K562 (cell line): ENCODE measurements at regions not wholly inside any gene's neighbourhood (a gene's known extent, or its start where the extent isn't known, plus 50 kb on each side); places are given as distances from the start of the nearest gene placed in this dataset.

Experiments used
- ATF1 ChIP-seq, 2 experiments: fragments of 450-650 bp in 1 of 2; IDR thresholded peaks; 2 replicates each; pipeline ENCODE4 v1.6.1; 2016; ENCODE audit warnings: missing compliant biosample characterization in 1 of 2, missing genetic modification characterization in 1 of 2
- ATF2 ChIP-seq: sonication (generic); formaldehyde crosslinking; IDR thresholded peaks from 2 replicates; pipeline ENCODE4 v1.8.1; 2022; ENCODE audit warnings: missing genetic modification reagents
- CBFA2T3 ChIP-seq: fragments of 450-650 bp; IDR thresholded peaks from 2 replicates; pipeline ENCODE4 v1.6.1; 2017
- CREB1 ChIP-seq, 2 experiments: sonication (generic) in 1 of 2; formaldehyde crosslinking in 1 of 2; IDR thresholded peaks; 2 replicates each; pipeline versions ENCODE4 v1.6.1 to v1.8.0; 2012 to 2022; ENCODE audit warnings: inconsistent platforms in 1 of 2, mild to moderate bottlenecking in 1 of 2, missing genetic modification reagents in 1 of 2, moderate library complexity in 1 of 2
- E2F6 ChIP-seq, 2 experiments: IDR thresholded peaks; 2 replicates each; pipeline ENCODE4 v1.6.1; 2011; ENCODE audit warnings: borderline replicate concordance in 1 of 2, control low read depth in 1 of 2, low read depth in 1 of 2, low read length in 1 of 2, mild to moderate bottlenecking in 1 of 2, mixed read lengths in 1 of 2, moderate library complexity in 1 of 2; ENCODE audit not compliant: insufficient read depth in 1 of 2, insufficient read length in 1 of 2, poor library complexity in 1 of 2, severe bottlenecking in 1 of 2; ENCODE audit errors: extremely low read depth in 1 of 2
- ILK ChIP-seq: fragments of 450-650 bp; IDR thresholded peaks from 2 replicates; pipeline ENCODE4 v1.6.1; 2016; ENCODE audit warnings: missing genetic modification characterization, low read depth, mild to moderate bottlenecking, missing compliant biosample characterization, moderate library complexity, borderline replicate concordance
- NCOA4 ChIP-seq: fragments of 450-650 bp; IDR thresholded peaks from 2 replicates; pipeline ENCODE4 v1.6.1; 2018; ENCODE audit warnings: mild to moderate bottlenecking; ENCODE audit not compliant: partially characterized antibody
- NEUROD1 ChIP-seq: fragments of 150-350 bp; IDR thresholded peaks from 2 replicates; pipeline ENCODE4 v1.6.1; 2014; ENCODE audit warnings: borderline replicate concordance, low read length, low read depth; ENCODE audit not compliant: partially characterized antibody
- NUFIP1 ChIP-seq: fragments of 450-650 bp; IDR thresholded peaks from 2 replicates; pipeline ENCODE4 v1.6.1; 2018; ENCODE audit not compliant: partially characterized antibody
- RNF2 ChIP-seq: sonication (generic); IDR thresholded peaks from 2 replicates; pipeline ENCODE4 v1.6.1; 2016
- SIN3A ChIP-seq, 2 experiments: fragments of 150-350 bp in 1 of 2; IDR thresholded peaks; 2 replicates each; pipeline ENCODE4 v1.6.1; 2011 to 2016; ENCODE audit warnings: borderline replicate concordance in 2 of 2, low read depth in 2 of 2, low read length in 2 of 2, mild to moderate bottlenecking in 2 of 2, moderate library complexity in 2 of 2; ENCODE audit not compliant: control insufficient read depth in 1 of 2
- SPI1 ChIP-seq: IDR thresholded peaks from 2 replicates; pipeline ENCODE4 v1.6.1; 2011; ENCODE audit warnings: low read depth, low read length, control low read depth, borderline replicate concordance
- SRSF9 ChIP-seq: fragments of 200-400 bp; formaldehyde crosslinking; IDR thresholded peaks from 2 replicates; pipeline ENCODE4 v1.6.1; 2017; ENCODE audit warnings: low read depth, low read length, borderline replicate concordance
- STAT5A ChIP-seq: IDR thresholded peaks from 2 replicates; pipeline ENCODE4 v1.6.1; 2012; ENCODE audit warnings: low read length, inconsistent platforms, borderline replicate concordance
- STAT5B ChIP-seq: fragments of 250-450 bp; sonication (Bioruptor Pico); IDR thresholded peaks from 2 replicates; pipeline ENCODE4 v1.8.0; 2021; ENCODE audit warnings: mild to moderate bottlenecking, inconsistent platforms
- TFAP4 ChIP-seq: sonication (generic); formaldehyde crosslinking; IDR thresholded peaks from 2 replicates; pipeline ENCODE4 v1.8.0; 2022; ENCODE audit warnings: missing genetic modification reagents, mild to moderate bottlenecking, moderate library complexity, borderline replicate concordance
- YY1 ChIP-seq, 3 experiments: IDR thresholded peaks; 2 replicates each; pipeline ENCODE4 v1.6.1; 2011; ENCODE audit warnings: low read length in 2 of 3, mild to moderate bottlenecking in 2 of 3, moderate library complexity in 2 of 3, borderline replicate concordance in 1 of 3, control low read depth in 1 of 3, low read depth in 1 of 3; ENCODE audit not compliant: insufficient read depth in 3 of 3, insufficient replicate concordance in 2 of 3, control insufficient read depth in 1 of 3, insufficient read length in 1 of 3; ENCODE audit errors: extremely low read depth in 1 of 3
- ZBTB12 ChIP-seq: fragments of 250-450 bp; sonication (Bioruptor Pico); IDR thresholded peaks from 2 replicates; pipeline ENCODE4 v1.4.0; 2020
- ZNF24 ChIP-seq: fragments of 450-650 bp; IDR thresholded peaks from 2 replicates; pipeline ENCODE4 v1.6.1; 2016
- ZNF408 ChIP-seq: fragments of 250-450 bp; sonication (Bioruptor Pico); IDR thresholded peaks from 2 replicates; pipeline ENCODE4 v1.4.0; 2020; ENCODE audit warnings: low read depth, mild to moderate bottlenecking, moderate library complexity
- ZNF584 ChIP-seq: fragments of 200-800 bp; sonication (Bioruptor generic); IDR thresholded peaks from 2 replicates; pipeline ENCODE4 v1.6.1; 2016; ENCODE audit warnings: low read depth, mild to moderate bottlenecking, missing genetic modification characterization, missing compliant biosample characterization
- ZNF699 ChIP-seq: fragments of 250-450 bp; sonication (Bioruptor Pico); IDR thresholded peaks from 2 replicates; pipeline ENCODE4 v1.8.0; 2021; ENCODE audit warnings: mild to moderate bottlenecking, moderate library complexity; ENCODE audit not compliant: insufficient replicate concordance

- TF ChIP-seq SRSF9, result no peak
- no peak for TF ChIP-seq ILK (tag)
- TF ChIP-seq CREB1 (IDR thresholded peaks at IDR 0.05), result 0 out of 2 replicates have a peak, but pooled peaks have one; percentile 18
- peak; percentile 35; the same call in 1 of the 2 replicates for TF ChIP-seq CREB1 (CRISPR knock-in tag; IDR thresholded peaks at IDR 0.05)
- no peak for TF ChIP-seq ZNF408
- no peak for TF ChIP-seq NUFIP1
- no peak for TF ChIP-seq SIN3A (IDR thresholded peaks at IDR 0.05; ENCODE audit: borderline replicate concordance in 2 of 2, control insufficient read depth in 1 of 2, low read depth in 2 of 2, low read length in 2 of 2)
- 0 out of 2 replicates have a peak, but pooled peaks have one; percentile 18 for TF ChIP-seq ZBTB12 (CRISPR knock-in tag)
- no peak for TF ChIP-seq ZNF699 (CRISPR knock-in tag)
- peak in 1 of 2 experiments; percentile 90 for TF ChIP-seq E2F6 (IDR thresholded peaks at IDR 0.05; ENCODE audit: borderline replicate concordance in 1 of 2, extremely low read depth in 1 of 2, insufficient read depth in 1 of 2, insufficient read length in 1 of 2, low read depth in 1 of 2, low read length in 1 of 2, poor library complexity in 1 of 2, severe bottlenecking in 1 of 2)
- TF ChIP-seq YY1 (IDR thresholded peaks at IDR 0.05; ENCODE audit: borderline replicate concordance in 1 of 3, control insufficient read depth in 1 of 3, extremely low read depth in 1 of 3, insufficient read depth in 3 of 3, insufficient read length in 1 of 3, insufficient replicate concordance in 2 of 3, low read depth in 1 of 3, low read length in 2 of 3), result peak in 2 of 3 experiments; percentile 44 to 71
- no peak for TF ChIP-seq ATF2 (CRISPR knock-in tag)
- no peak for TF ChIP-seq CBFA2T3
- TF ChIP-seq ZNF584, result no peak
- peak; percentile 47; the same call in 1 of the 2 replicates for TF ChIP-seq TFAP4 (CRISPR knock-in tag)
- TF ChIP-seq ATF1 (CRISPR knock-in tag; IDR thresholded peaks at IDR 0.05), result no peak
- peak; percentile 55 for TF ChIP-seq ATF1 (tag; IDR thresholded peaks at IDR 0.05)
- TF ChIP-seq SPI1, result no peak
- TF ChIP-seq NEUROD1, result no peak
- no peak for TF ChIP-seq STAT5B
- no peak for TF ChIP-seq STAT5A
- TF ChIP-seq ZNF24, result no peak
- no peak for TF ChIP-seq NCOA4
- TF ChIP-seq RNF2, result no peak
Observed at GRCh38 chr9:87148331-87149104, 201.2 kb upstream of the GAS1 start (continued).
